D721Med (cell line): ENCODE measurements at regions not wholly inside any gene's neighbourhood (a gene's known extent, or its start where the extent isn't known, plus 50 kb on each side); places are given as distances from the start of the nearest gene placed in this dataset.

ENCODE experiments used
- DNase-seq: peaks from one replicate; pipeline ENCODE4 v3.0.0; 2011; ENCODE audit warnings: low spot score; ENCODE audit not compliant: insufficient read length
- FAIRE-seq: peaks from 2 replicates; lab custom pipeline; 2011; peaks lifted over from hg19 to GRCh38; lab: Jason Lieb, UNC
- CTCF ChIP-seq: IDR thresholded peaks from 2 replicates; pipeline ENCODE4 v1.5.1; 2012; ENCODE audit warnings: mild to moderate bottlenecking, control low read depth; ENCODE audit not compliant: insufficient read depth; ENCODE audit errors: missing control alignments

- FAIRE-seq (peak; percentile 6), DNase-seq (no peak)
- no peak for TF ChIP-seq CTCF
Observed at GRCh38 chr12:92335831-92336230, 190.2 kb upstream of the BTG1 start.

- DNase-seq (no peak), FAIRE-seq (no peak)
- no peak for TF ChIP-seq CTCF
Observed at GRCh38 chr12:92334552-92334951, 188.9 kb upstream of the BTG1 start.

- DNase-seq, result no peak
- no peak for FAIRE-seq
- TF ChIP-seq CTCF, result no peak
Observed at GRCh38 chr12:92332552-92332951, 186.9 kb upstream of the BTG1 start.

- DNase-seq (no peak), FAIRE-seq (no peak)
- no peak for TF ChIP-seq CTCF
Observed at GRCh38 chr12:92331383-92331782, 185.7 kb upstream of the BTG1 start.

- FAIRE-seq (no peak), DNase-seq (no peak)
- no peak for TF ChIP-seq CTCF
Observed at GRCh38 chr12:92330654-92331053, 185.0 kb upstream of the BTG1 start.

- no peak for DNase-seq
- FAIRE-seq, result no peak
- no peak for TF ChIP-seq CTCF
Observed at GRCh38 chr12:92326877-92327276, 181.2 kb upstream of the BTG1 start.

- no peak for TF ChIP-seq CTCF
- FAIRE-seq, result no peak
- DNase-seq, result no peak
Observed at GRCh38 chr12:92324849-92325500, 179.3 kb upstream of the BTG1 start.
